Spleen (tissue), 7 donors: ENCODE measurements at regions not wholly inside any gene's neighbourhood (a gene's known extent, or its start where the extent isn't known, plus 50 kb on each side); places are given as distances from the start of the nearest gene placed in this dataset.

Source experiments
- CTCF ChIP-seq, 11 experiments: fragments of 200-600 bp in 7 of 11; fragments of 450-650 bp in 4 of 11; sonication (generic) in 4 of 11; IDR thresholded peaks in 8 of 11; conservative IDR thresholded peaks in 3 of 11; 1 replicate in 7 of 11; 2 replicates in 4 of 11; pipeline versions ENCODE4 v1.4.0 to v1.8.0; 2016 to 2021; ENCODE audit warnings: antibody characterized with exemption in 11 of 11, inconsistent platforms in 4 of 11, mild to moderate bottlenecking in 1 of 11
- POLR2A ChIP-seq, 3 donors: fragments of 450-650 bp; IDR thresholded peaks; one replicate each; pipeline ENCODE4 v1.5.1; 2017; ENCODE audit warnings: antibody characterized with exemption in 3 of 3, mild to moderate bottlenecking in 1 of 3
- POLR2AphosphoS5 ChIP-seq, 3 donors: sonication (generic); formaldehyde crosslinking; IDR thresholded peaks; one replicate each; pipeline ENCODE4 v1.5.1; 2017; ENCODE audit warnings: antibody characterized with exemption in 3 of 3
- donor health status: DM: no; HTN: no; CAD: no; lungs with moderate emphysema.
- donor health status: DM: no; HTN: no; CAD: no.
- donor health status: DM: no; HTN: no; CAD: no.

GRCh38 chr1:229150518-229150917 is 120.4 kb upstream of the RAB4A start:
- TF ChIP-seq CTCF (IDR thresholded peaks at IDR 0.05 in 8 of 11, conservative IDR thresholded peaks at IDR 0.05 in 3 of 11) (no peak), POLR2A (IDR thresholded peaks at IDR 0.05) (no peak), POLR2AphosphoS5 (IDR thresholded peaks at IDR 0.05) (no peak)
